Astrocyte (in vitro differentiated cells and primary cell): ENCODE measurements at regions not wholly inside any gene's neighbourhood (a gene's known extent, or its start where the extent isn't known, plus 50 kb on each side); places are given as distances from the start of the nearest gene placed in this dataset.

Experiments used
- DNase-seq: peaks from one replicate; pipeline ENCODE4 v3.0.0-alpha.2; 2010; ENCODE audit warnings: low read depth
- FAIRE-seq: peaks from 2 replicates; lab custom pipeline; 2011; peaks lifted over from hg19 to GRCh38; lab: Jason Lieb, UNC
- H2AFZ ChIP-seq: 2 replicates; pipeline ENCODE4 v1.6.0; 2012; ENCODE audit warnings: low read depth, low read length, inconsistent platforms
- H3K27ac ChIP-seq: 2 replicates; pipeline ENCODE4 v1.5.1; 2011; ENCODE audit warnings: low read depth, low read length, inconsistent platforms
- H3K27me3 ChIP-seq: 2 replicates; pipeline ENCODE4 v1.6.0; 2011; ENCODE audit warnings: low read length, inconsistent platforms; ENCODE audit not compliant: insufficient read depth
- H3K36me3 ChIP-seq: 2 replicates; pipeline ENCODE4 v1.5.1; 2011; ENCODE audit warnings: low read length, inconsistent platforms; ENCODE audit not compliant: insufficient read depth
- H3K4me1 ChIP-seq: 2 replicates; pipeline ENCODE4 v1.5.1; 2011; ENCODE audit warnings: low read length, inconsistent platforms; ENCODE audit not compliant: insufficient read depth
- H3K4me2 ChIP-seq: 2 replicates; pipeline ENCODE4 v1.6.0; 2012; ENCODE audit warnings: low read length, inconsistent platforms
- H3K4me3 ChIP-seq: 2 replicates; pipeline ENCODE4 v1.5.1; 2011; ENCODE audit warnings: low read depth, mild to moderate bottlenecking, low read length, inconsistent platforms; ENCODE audit not compliant: insufficient read depth
- H3K79me2 ChIP-seq: 2 replicates; pipeline ENCODE4 v1.6.0; 2012; ENCODE audit warnings: mild to moderate bottlenecking, low read length, inconsistent platforms; ENCODE audit not compliant: insufficient read depth
- H3K9ac ChIP-seq: 2 replicates; pipeline ENCODE4 v1.6.0; 2012; ENCODE audit warnings: mild to moderate bottlenecking, low read length, inconsistent platforms
- H3K9me3 ChIP-seq: 2 replicates; pipeline ENCODE4 v1.5.1; 2012; ENCODE audit warnings: low read depth, mild to moderate bottlenecking, low read length, inconsistent platforms; ENCODE audit not compliant: insufficient read depth
- H4K20me1 ChIP-seq: 2 replicates; pipeline ENCODE4 v1.6.0; 2012; ENCODE audit warnings: low read length, inconsistent platforms; ENCODE audit not compliant: insufficient read depth
- H3K27ac Mint-ChIP-seq: one replicate; pipeline ENCODE4 v1.8.0; 2021; ENCODE audit warnings: mild to moderate bottlenecking, mixed read lengths; ENCODE audit not compliant: unreplicated experiment
- H3K27me3 Mint-ChIP-seq: one replicate; pipeline ENCODE4 v1.8.0; 2021; ENCODE audit warnings: low read depth, mixed read lengths; ENCODE audit not compliant: unreplicated experiment
- H3K36me3 Mint-ChIP-seq: one replicate; pipeline ENCODE4 v1.8.0; 2021; ENCODE audit warnings: low read depth, mixed read lengths; ENCODE audit not compliant: unreplicated experiment
- H3K4me1 Mint-ChIP-seq: one replicate; pipeline ENCODE4 v1.8.0; 2021; ENCODE audit warnings: low read depth, mixed read lengths; ENCODE audit not compliant: unreplicated experiment
- H3K4me3 Mint-ChIP-seq: one replicate; pipeline ENCODE4 v1.8.0; 2021; ENCODE audit warnings: mild to moderate bottlenecking, moderate library complexity, mixed read lengths; ENCODE audit not compliant: unreplicated experiment
- H3K9me3 Mint-ChIP-seq: one replicate; pipeline ENCODE4 v1.8.0; 2021; ENCODE audit warnings: mild to moderate bottlenecking, mixed read lengths; ENCODE audit not compliant: unreplicated experiment
- CTCF ChIP-seq: IDR thresholded peaks from 2 replicates; pipeline ENCODE4 v1.5.1; 2011; ENCODE audit warnings: low read depth, mild to moderate bottlenecking, inconsistent platforms, low read length, moderate library complexity; ENCODE audit not compliant: insufficient read depth
- EZH2 ChIP-seq: IDR thresholded peaks from 2 replicates; pipeline ENCODE4 v1.6.1; 2012; ENCODE audit warnings: mild to moderate bottlenecking, low read length, inconsistent platforms; ENCODE audit not compliant: insufficient read depth

GRCh38 chr4:13849778-13850177 lies 222.3 kb upstream of the BOD1L1 start:
- FAIRE-seq (no peak), DNase-seq (no peak)
- no peak for TF ChIP-seq EZH2
- no peak for TF ChIP-seq CTCF
- Histone ChIP-seq H3K4me3 (no peak overlapping the region), H3K9ac (no peak overlapping the region), H3K27ac (no peak overlapping the region), H3K4me2 (no peak overlapping the region), H3K9me3 (no peaks in the 10 kb centered on the region), H4K20me1 (no peaks in the 10 kb centered on the region), H3K27me3 (no peaks in the 10 kb centered on the region), H3K79me2 (no peaks in the 10 kb centered on the region), H2AFZ (no peak overlapping the region), H3K4me1 (no peaks in the 10 kb centered on the region), H3K36me3 (no peaks in the 10 kb centered on the region)
- no peaks in the 10 kb centered on the region for H3K36me3 Mint-ChIP-seq
- H3K27ac Mint-ChIP-seq: no peak overlapping the region
- H3K27me3 Mint-ChIP-seq: peaks cover 1% of the 10 kb centered on the region
- no peaks in the 10 kb centered on the region for H3K4me1 Mint-ChIP-seq
- H3K4me3 Mint-ChIP-seq: no peak overlapping the region
- H3K9me3 Mint-ChIP-seq: peaks cover 2% of the 10 kb centered on the region

- FAIRE-seq: no peak
- Mint-ChIP-seq H3K4me3 (no peak overlapping the region), H3K36me3 (no peaks in the 10 kb centered on the region), H3K9me3 (peaks cover 4% of the 10 kb centered on the region), H3K27me3 (peaks cover 1% of the 10 kb centered on the region), H3K27ac (no peak overlapping the region), H3K4me1 (no peaks in the 10 kb centered on the region)
- Histone ChIP-seq H3K9ac (no peak overlapping the region), H2AFZ (no peak overlapping the region), H3K27me3 (no peaks in the 10 kb centered on the region), H3K4me3 (no peak overlapping the region), H4K20me1 (no peaks in the 10 kb centered on the region), H3K4me2 (no peak overlapping the region), H3K4me1 (no peaks in the 10 kb centered on the region), H3K79me2 (no peaks in the 10 kb centered on the region), H3K27ac (no peak overlapping the region), H3K9me3 (no peaks in the 10 kb centered on the region), H3K36me3 (no peaks in the 10 kb centered on the region)
- TF ChIP-seq EZH2 (no peak), CTCF (no peak)
- no peak for DNase-seq
Observed at GRCh38 chr4:13851085-13851940, 223.8 kb upstream of the BOD1L1 start.

GRCh38 chr4:13852411-13852810 lies 224.9 kb upstream of the BOD1L1 start:
- no peaks in the 10 kb centered on the region for H3K4me1 ChIP-seq
- H3K79me2 ChIP-seq: no peaks in the 10 kb centered on the region
- H3K27me3 Mint-ChIP-seq: peaks cover 1% of the 10 kb centered on the region
- H3K4me2 ChIP-seq: no peak overlapping the region
- DNase-seq (no peak), FAIRE-seq (no peak)
- H3K9me3 ChIP-seq: no peaks in the 10 kb centered on the region
- peaks cover 4% of the 10 kb centered on the region for H3K9me3 Mint-ChIP-seq
- H3K36me3 ChIP-seq: no peaks in the 10 kb centered on the region
- no peaks in the 10 kb centered on the region for H3K4me1 Mint-ChIP-seq
- no peak overlapping the region for H3K27ac ChIP-seq
- H4K20me1 ChIP-seq: no peaks in the 10 kb centered on the region
- TF ChIP-seq EZH2 (no peak), CTCF (no peak)
- H2AFZ ChIP-seq: no peak overlapping the region
- H3K9ac ChIP-seq: no peak overlapping the region
- H3K4me3 Mint-ChIP-seq: no peak overlapping the region
- no peak overlapping the region for H3K4me3 ChIP-seq
- H3K27me3 ChIP-seq: no peaks in the 10 kb centered on the region
- no peak overlapping the region for H3K27ac Mint-ChIP-seq
- H3K36me3 Mint-ChIP-seq: no peaks in the 10 kb centered on the region
